OCI-LY3 (cell line): ENCODE measurements at regions not wholly inside any gene's neighbourhood (a gene's known extent, or its start where the extent isn't known, plus 50 kb on each side); places are given as distances from the start of the nearest gene placed in this dataset.

Source experiments
- EZH2phosphoT487 ChIP-seq: fragments of 200-600 bp; shearing (Covaris generic); IDR thresholded peaks from 2 replicates; pipeline ENCODE4 v1.6.1; 2018; ENCODE audit warnings: antibody characterized with exemption, mixed run types, low read depth
- TF ChIP-seq, protein P1 (sequence below): fragments of 200-600, 300-600 bp; sonication (generic); IDR thresholded peaks from 2 replicates; pipeline ENCODE4 v1.5.1; 2014; ENCODE audit warnings: antibody characterized with exemption, low read length, low read depth

DNA sequence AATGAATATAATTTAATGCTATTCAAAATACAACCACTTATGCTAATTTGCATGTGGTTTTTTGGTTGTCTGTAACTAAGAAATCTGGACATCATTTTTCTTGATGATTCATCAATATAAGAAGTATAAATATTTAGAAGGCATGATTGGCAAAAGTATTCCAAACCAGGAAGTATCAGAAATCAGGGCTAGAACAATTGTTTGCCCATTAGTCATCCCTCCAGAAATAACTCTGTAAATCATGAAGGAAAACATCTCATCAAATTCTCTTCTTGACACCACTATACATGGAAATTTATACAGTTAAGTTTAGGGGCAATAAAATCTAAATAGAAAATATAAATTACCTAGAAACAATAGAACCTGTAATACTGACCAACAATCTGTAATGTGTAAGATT, 554.7 kb upstream of the HS3ST5 start:
- TF ChIP-seq, protein P1, sequence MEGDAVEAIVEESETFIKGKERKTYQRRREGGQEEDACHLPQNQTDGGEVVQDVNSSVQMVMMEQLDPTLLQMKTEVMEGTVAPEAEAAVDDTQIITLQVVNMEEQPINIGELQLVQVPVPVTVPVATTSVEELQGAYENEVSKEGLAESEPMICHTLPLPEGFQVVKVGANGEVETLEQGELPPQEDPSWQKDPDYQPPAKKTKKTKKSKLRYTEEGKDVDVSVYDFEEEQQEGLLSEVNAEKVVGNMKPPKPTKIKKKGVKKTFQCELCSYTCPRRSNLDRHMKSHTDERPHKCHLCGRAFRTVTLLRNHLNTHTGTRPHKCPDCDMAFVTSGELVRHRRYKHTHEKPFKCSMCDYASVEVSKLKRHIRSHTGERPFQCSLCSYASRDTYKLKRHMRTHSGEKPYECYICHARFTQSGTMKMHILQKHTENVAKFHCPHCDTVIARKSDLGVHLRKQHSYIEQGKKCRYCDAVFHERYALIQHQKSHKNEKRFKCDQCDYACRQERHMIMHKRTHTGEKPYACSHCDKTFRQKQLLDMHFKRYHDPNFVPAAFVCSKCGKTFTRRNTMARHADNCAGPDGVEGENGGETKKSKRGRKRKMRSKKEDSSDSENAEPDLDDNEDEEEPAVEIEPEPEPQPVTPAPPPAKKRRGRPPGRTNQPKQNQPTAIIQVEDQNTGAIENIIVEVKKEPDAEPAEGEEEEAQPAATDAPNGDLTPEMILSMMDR = no peak
- no peak for TF ChIP-seq EZH2phosphoT487
